Nephron (organoid): ENCODE measurements at regions not wholly inside any gene's neighbourhood (a gene's known extent, or its start where the extent isn't known, plus 50 kb on each side); places are given as distances from the start of the nearest gene placed in this dataset.

Experiments
- H3K27ac Mint-ChIP-seq, 3 experiments: 2 replicates each; pipeline ENCODE4 v1.8.0; 2020; ENCODE audit warnings: mixed read lengths in 3 of 3, mild to moderate bottlenecking in 2 of 3, moderate library complexity in 1 of 3
- H3K27me3 Mint-ChIP-seq: 2 replicates; pipeline ENCODE4 v1.8.0; 2021; ENCODE audit warnings: low read depth, mild to moderate bottlenecking, moderate library complexity, mixed read lengths
- H3K36me3 Mint-ChIP-seq: 2 replicates; pipeline ENCODE4 v1.8.0; 2020; ENCODE audit warnings: low read depth, mixed read lengths
- H3K4me1 Mint-ChIP-seq: 2 replicates; pipeline ENCODE4 v1.8.0; 2020; ENCODE audit warnings: mixed read lengths
- H3K4me3 Mint-ChIP-seq, 3 experiments: 2 replicates each; pipeline ENCODE4 v1.8.0; 2020; ENCODE audit warnings: mild to moderate bottlenecking in 3 of 3, mixed read lengths in 3 of 3, moderate library complexity in 2 of 3
- H3K9me3 Mint-ChIP-seq: 2 replicates; pipeline ENCODE4 v1.8.0; 2020; ENCODE audit warnings: mixed read lengths
- CTCF ChIP-seq, 3 experiments: fragments of 200-600 bp; sonication (generic); IDR thresholded peaks; one replicate each; pipeline ENCODE4 v1.5.0; 2021; ENCODE audit warnings: antibody characterized with exemption in 3 of 3; ENCODE audit not compliant: unreplicated experiment in 3 of 3

GRCh38 chr5:165996201-165996875 lies 2295.1 kb upstream of the WWC1 start:
- peaks cover 4% of the 10 kb centered on the region for H3K27me3 Mint-ChIP-seq
- H3K27ac Mint-ChIP-seq, result peak overlapping the region in 1 of 3 experiments; percentile 18
- peaks cover 16% of the 10 kb centered on the region for H3K4me1 Mint-ChIP-seq
- H3K9me3 Mint-ChIP-seq, result no peaks in the 10 kb centered on the region
- H3K36me3 Mint-ChIP-seq, result no peaks in the 10 kb centered on the region
- H3K4me3 Mint-ChIP-seq, result no peak overlapping the region
- no peak for TF ChIP-seq CTCF (IDR thresholded peaks at IDR 0.05; ENCODE audit: unreplicated experiment in 3 of 3)

GRCh38 chr5:165999693-166000320 lies 2291.6 kb upstream of the WWC1 start:
- no peak overlapping the region for H3K27ac Mint-ChIP-seq
- no peaks in the 10 kb centered on the region for H3K36me3 Mint-ChIP-seq
- no peak overlapping the region for H3K4me3 Mint-ChIP-seq
- peaks cover 40% of the 10 kb centered on the region for H3K4me1 Mint-ChIP-seq
- no peaks in the 10 kb centered on the region for H3K9me3 Mint-ChIP-seq
- no peak for TF ChIP-seq CTCF (IDR thresholded peaks at IDR 0.05; ENCODE audit: unreplicated experiment in 3 of 3)
- peaks cover 4% of the 10 kb centered on the region for H3K27me3 Mint-ChIP-seq

GRCh38 chr5:166004006-166004405 lies 2287.4 kb upstream of the WWC1 start:
- H3K27ac Mint-ChIP-seq, result peak overlapping the region in 1 of 3 experiments; percentile 64
- TF ChIP-seq CTCF (IDR thresholded peaks at IDR 0.05; ENCODE audit: unreplicated experiment in 3 of 3), result no peak
- no peaks in the 10 kb centered on the region for H3K9me3 Mint-ChIP-seq
- peaks cover 24% of the 10 kb centered on the region for H3K4me1 Mint-ChIP-seq
- no peak overlapping the region for H3K4me3 Mint-ChIP-seq
- no peaks in the 10 kb centered on the region for H3K36me3 Mint-ChIP-seq
- H3K27me3 Mint-ChIP-seq, result no peaks in the 10 kb centered on the region

GRCh38 chr5:166013415-166013814 lies 2278.0 kb upstream of the WWC1 start:
- Mint-ChIP-seq H3K4me3 (no peak overlapping the region), H3K4me1 (no peaks in the 10 kb centered on the region), H3K9me3 (no peaks in the 10 kb centered on the region), H3K36me3 (no peaks in the 10 kb centered on the region), H3K27ac (no peak overlapping the region), H3K27me3 (peaks cover 3% of the 10 kb centered on the region)
- no peak for TF ChIP-seq CTCF (IDR thresholded peaks at IDR 0.05; ENCODE audit: unreplicated experiment in 3 of 3)

GRCh38 chr5:166014256-166014655 lies 2277.2 kb upstream of the WWC1 start:
- no peak for TF ChIP-seq CTCF (IDR thresholded peaks at IDR 0.05; ENCODE audit: unreplicated experiment in 3 of 3)
- H3K9me3 Mint-ChIP-seq, result no peaks in the 10 kb centered on the region
- no peak overlapping the region for H3K27ac Mint-ChIP-seq
- H3K27me3 Mint-ChIP-seq, result peaks cover 3% of the 10 kb centered on the region
- no peaks in the 10 kb centered on the region for H3K36me3 Mint-ChIP-seq
- H3K4me3 Mint-ChIP-seq, result no peak overlapping the region
- H3K4me1 Mint-ChIP-seq, result no peaks in the 10 kb centered on the region

- Mint-ChIP-seq H3K27me3 (peaks cover 3% of the 10 kb centered on the region), H3K9me3 (no peaks in the 10 kb centered on the region), H3K27ac (no peak overlapping the region), H3K4me1 (no peaks in the 10 kb centered on the region), H3K36me3 (no peaks in the 10 kb centered on the region), H3K4me3 (no peak overlapping the region)
- TF ChIP-seq CTCF (IDR thresholded peaks at IDR 0.05; ENCODE audit: unreplicated experiment in 3 of 3), result no peak
These were observed 2272.7 kb upstream of the WWC1 start for GRCh38 chr5:166018716-166019115.
